ENCODE measurements at regions not wholly inside any gene's neighbourhood (a gene's known extent, or its start where the extent isn't known, plus 50 kb on each side); places are given as distances from the start of the nearest gene placed in this dataset.

- Mint-ChIP-seq H3K4me1 (no peaks in the 10 kb centered on the region), H3K27ac (no peak overlapping the region), H3K4me3 (no peak overlapping the region), H3K9me3 (no peaks in the 10 kb centered on the region), H3K36me3 (ENCODE audit: low read depth) (peaks cover 3% of the 10 kb centered on the region), H3K27me3 (no peaks in the 10 kb centered on the region)
- ATAC-seq (replicated peaks) = no peak
Observed at GRCh38 chr4:123250843-123251242, 145.8 kb upstream of the SPRY1 start.

GRCh38 chr4:123255971-123256370 is 140.6 kb upstream of the SPRY1 start:
- Mint-ChIP-seq H3K9me3 (no peaks in the 10 kb centered on the region), H3K4me1 (no peaks in the 10 kb centered on the region), H3K27ac (no peak overlapping the region), H3K36me3 (ENCODE audit: low read depth) (peaks cover 47% of the 10 kb centered on the region), H3K27me3 (no peaks in the 10 kb centered on the region), H3K4me3 (no peak overlapping the region)
- ATAC-seq (replicated peaks) = no peak

- H3K36me3 Mint-ChIP-seq (ENCODE audit: low read depth) = peaks cover 47% of the 10 kb centered on the region
- H3K9me3 Mint-ChIP-seq = no peaks in the 10 kb centered on the region
- no peak for ATAC-seq (replicated peaks)
- H3K27me3 Mint-ChIP-seq = no peaks in the 10 kb centered on the region
- no peak overlapping the region for H3K27ac Mint-ChIP-seq
- no peak overlapping the region for H3K4me3 Mint-ChIP-seq
- H3K4me1 Mint-ChIP-seq = no peaks in the 10 kb centered on the region
Observed at GRCh38 chr4:123256901-123257300, 139.7 kb upstream of the SPRY1 start.

GRCh38 chr4:123257591-123257990 is 139.0 kb upstream of the SPRY1 start:
- no peaks in the 10 kb centered on the region for H3K4me1 Mint-ChIP-seq
- no peak overlapping the region for H3K27ac Mint-ChIP-seq
- no peaks in the 10 kb centered on the region for H3K9me3 Mint-ChIP-seq
- ATAC-seq (replicated peaks) = no peak
- no peak overlapping the region for H3K4me3 Mint-ChIP-seq
- H3K36me3 Mint-ChIP-seq (ENCODE audit: low read depth) = peaks cover 49% of the 10 kb centered on the region
- no peaks in the 10 kb centered on the region for H3K27me3 Mint-ChIP-seq

- Mint-ChIP-seq H3K27ac (no peak overlapping the region), H3K9me3 (no peaks in the 10 kb centered on the region), H3K4me1 (no peaks in the 10 kb centered on the region), H3K36me3 (ENCODE audit: low read depth) (peaks cover 57% of the 10 kb centered on the region), H3K27me3 (no peaks in the 10 kb centered on the region), H3K4me3 (no peak overlapping the region)
- no peak for ATAC-seq (replicated peaks)
Observed at GRCh38 chr4:123259676-123260646, 136.6 kb upstream of the SPRY1 start.

GRCh38 chr4:123260653-123261052 is 135.9 kb upstream of the SPRY1 start:
- ATAC-seq (replicated peaks) = no peak
- Mint-ChIP-seq H3K4me1 (no peaks in the 10 kb centered on the region), H3K27me3 (no peaks in the 10 kb centered on the region), H3K27ac (no peak overlapping the region), H3K36me3 (ENCODE audit: low read depth) (peaks cover 56% of the 10 kb centered on the region), H3K4me3 (no peak overlapping the region), H3K9me3 (no peaks in the 10 kb centered on the region)

GRCh38 chr4:123262080-123262479 is 134.5 kb upstream of the SPRY1 start:
- no peak for ATAC-seq (replicated peaks)
- peaks cover 41% of the 10 kb centered on the region for H3K36me3 Mint-ChIP-seq (ENCODE audit: low read depth)
- H3K4me3 Mint-ChIP-seq = no peak overlapping the region
- H3K4me1 Mint-ChIP-seq = no peaks in the 10 kb centered on the region
- H3K9me3 Mint-ChIP-seq = no peaks in the 10 kb centered on the region
- H3K27ac Mint-ChIP-seq = no peak overlapping the region
- no peaks in the 10 kb centered on the region for H3K27me3 Mint-ChIP-seq

- H3K27me3 Mint-ChIP-seq = no peaks in the 10 kb centered on the region
- H3K4me1 Mint-ChIP-seq = no peaks in the 10 kb centered on the region
- no peak overlapping the region for H3K4me3 Mint-ChIP-seq
- peaks cover 12% of the 10 kb centered on the region for H3K36me3 Mint-ChIP-seq (ENCODE audit: low read depth)
- no peak for ATAC-seq (replicated peaks)
- no peaks in the 10 kb centered on the region for H3K9me3 Mint-ChIP-seq
- H3K27ac Mint-ChIP-seq = no peak overlapping the region
Observed at GRCh38 chr4:123265443-123265842, 131.2 kb upstream of the SPRY1 start.

GRCh38 chr4:123266221-123266620 is 130.4 kb upstream of the SPRY1 start:
- Mint-ChIP-seq H3K4me1 (no peaks in the 10 kb centered on the region), H3K27me3 (no peaks in the 10 kb centered on the region), H3K9me3 (no peaks in the 10 kb centered on the region), H3K36me3 (ENCODE audit: low read depth) (peaks cover 10% of the 10 kb centered on the region), H3K27ac (no peak overlapping the region), H3K4me3 (no peak overlapping the region)
- no peak for ATAC-seq (replicated peaks)

GRCh38 chr4:123278755-123279154 is 117.8 kb upstream of the SPRY1 start:
- no peak overlapping the region for H3K27ac Mint-ChIP-seq
- H3K9me3 Mint-ChIP-seq = peaks cover 3% of the 10 kb centered on the region
- H3K27me3 Mint-ChIP-seq = no peaks in the 10 kb centered on the region
- peaks cover 5% of the 10 kb centered on the region for H3K36me3 Mint-ChIP-seq (ENCODE audit: low read depth)
- no peak overlapping the region for H3K4me3 Mint-ChIP-seq
- H3K4me1 Mint-ChIP-seq = no peaks in the 10 kb centered on the region
- no peak for ATAC-seq (replicated peaks)

GRCh38 chr4:123283371-123283895 is 113.2 kb upstream of the SPRY1 start:
- peaks cover 11% of the 10 kb centered on the region for H3K36me3 Mint-ChIP-seq (ENCODE audit: low read depth)
- no peaks in the 10 kb centered on the region for H3K27me3 Mint-ChIP-seq
- no peak overlapping the region for H3K27ac Mint-ChIP-seq
- no peak for ATAC-seq (replicated peaks)
- H3K4me3 Mint-ChIP-seq = no peak overlapping the region
- H3K9me3 Mint-ChIP-seq = peaks cover 6% of the 10 kb centered on the region
- no peaks in the 10 kb centered on the region for H3K4me1 Mint-ChIP-seq

GRCh38 chr4:123284168-123284567 is 112.4 kb upstream of the SPRY1 start:
- Mint-ChIP-seq H3K36me3 (ENCODE audit: low read depth) (peaks cover 11% of the 10 kb centered on the region), H3K27ac (no peak overlapping the region), H3K27me3 (no peaks in the 10 kb centered on the region), H3K4me3 (no peak overlapping the region), H3K4me1 (no peaks in the 10 kb centered on the region), H3K9me3 (peaks cover 6% of the 10 kb centered on the region)
- no peak for ATAC-seq (replicated peaks)

- Mint-ChIP-seq H3K4me1 (no peaks in the 10 kb centered on the region), H3K4me3 (no peak overlapping the region), H3K27ac (no peak overlapping the region), H3K9me3 (peaks cover 19% of the 10 kb centered on the region), H3K27me3 (no peaks in the 10 kb centered on the region), H3K36me3 (ENCODE audit: low read depth) (peaks cover 16% of the 10 kb centered on the region)
- no peak for ATAC-seq (replicated peaks)
Observed at GRCh38 chr4:123286903-123287466, 109.6 kb upstream of the SPRY1 start.

- H3K27me3 Mint-ChIP-seq = no peaks in the 10 kb centered on the region
- H3K27ac Mint-ChIP-seq = no peak overlapping the region
- no peaks in the 10 kb centered on the region for H3K4me1 Mint-ChIP-seq
- H3K4me3 Mint-ChIP-seq = no peak overlapping the region
- peaks cover 19% of the 10 kb centered on the region for H3K9me3 Mint-ChIP-seq
- H3K36me3 Mint-ChIP-seq (ENCODE audit: low read depth) = peaks cover 19% of the 10 kb centered on the region
- ATAC-seq (replicated peaks) = no peak
Observed at GRCh38 chr4:123288309-123289025, 108.1 kb upstream of the SPRY1 start.
